AG20443 (cell line): ENCODE measurements at regions not wholly inside any gene's neighbourhood (a gene's known extent, or its start where the extent isn't known, plus 50 kb on each side); places are given as distances from the start of the nearest gene placed in this dataset.
"Not testable (repeated sequence)": the region's sequence is repeated elsewhere in the genome, so short reads cannot be mapped to it uniquely, and the experiment has no call there.

Experiments
- DNase-seq: peaks from one replicate; pipeline ENCODE4 v3.0.0; 2012; ENCODE audit warnings: low spot score, mixed read lengths

DNA sequence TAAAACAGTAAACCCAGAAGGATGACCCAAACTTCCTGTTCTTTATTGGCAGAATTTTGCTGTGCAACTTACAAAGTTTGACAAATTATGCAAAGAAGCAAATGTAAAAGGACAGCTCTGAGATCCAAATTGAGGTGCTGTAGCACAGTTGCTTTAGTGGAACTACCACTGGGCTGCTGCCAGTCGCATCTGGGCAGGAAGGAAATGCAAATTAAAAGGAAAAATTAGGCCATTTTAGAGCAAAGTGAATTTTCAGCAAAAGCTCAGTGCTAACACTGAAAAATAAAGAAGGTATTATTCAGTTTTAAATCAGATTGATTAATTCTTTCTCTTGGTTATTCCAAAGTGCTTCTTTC lies 104.5 kb downstream of the ZMAT3 start:
- DNase-seq: no peak

DNA sequence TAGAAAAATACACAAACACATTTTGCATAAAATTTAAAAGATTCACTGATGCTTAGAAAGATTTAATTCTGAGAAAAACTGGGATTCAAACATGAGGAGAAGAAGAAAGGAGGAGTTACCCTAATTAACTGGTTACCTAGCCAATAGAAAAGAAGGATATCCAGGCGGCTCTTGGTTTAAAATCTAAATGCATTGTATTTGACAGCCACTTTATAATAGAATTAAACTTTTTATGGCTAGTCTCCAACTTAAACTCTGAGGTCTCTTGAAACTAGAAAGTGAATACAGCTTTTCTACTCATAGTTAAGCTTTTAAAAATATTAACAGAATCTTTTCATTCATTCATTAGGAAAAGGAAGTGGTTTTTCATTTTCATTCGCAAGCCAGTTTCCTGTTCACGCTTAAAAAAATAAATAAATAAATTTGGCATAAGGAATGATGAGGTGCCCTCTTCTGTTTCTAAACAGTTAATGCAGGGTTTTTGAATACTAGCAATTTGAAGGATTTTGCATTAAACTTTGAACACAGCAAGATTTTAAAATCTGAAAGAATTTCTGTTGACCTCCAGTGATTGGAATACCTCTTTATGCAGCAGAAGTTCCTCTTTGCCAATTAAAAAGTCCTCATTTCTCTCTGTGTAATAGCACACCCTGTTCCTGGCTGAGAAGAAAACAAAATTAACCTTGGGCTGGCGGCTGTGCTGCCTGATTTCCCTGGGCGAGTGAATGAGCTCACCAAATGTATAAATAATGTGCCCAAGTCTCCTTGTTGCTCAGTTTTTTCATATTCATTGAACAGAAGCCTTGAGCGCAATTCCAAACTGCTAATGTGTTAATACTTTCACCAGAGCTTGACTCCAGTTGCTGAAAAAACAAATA lies 105.1 kb downstream of the ZMAT3 start:
- DNase-seq: peak; percentile 26

DNA sequence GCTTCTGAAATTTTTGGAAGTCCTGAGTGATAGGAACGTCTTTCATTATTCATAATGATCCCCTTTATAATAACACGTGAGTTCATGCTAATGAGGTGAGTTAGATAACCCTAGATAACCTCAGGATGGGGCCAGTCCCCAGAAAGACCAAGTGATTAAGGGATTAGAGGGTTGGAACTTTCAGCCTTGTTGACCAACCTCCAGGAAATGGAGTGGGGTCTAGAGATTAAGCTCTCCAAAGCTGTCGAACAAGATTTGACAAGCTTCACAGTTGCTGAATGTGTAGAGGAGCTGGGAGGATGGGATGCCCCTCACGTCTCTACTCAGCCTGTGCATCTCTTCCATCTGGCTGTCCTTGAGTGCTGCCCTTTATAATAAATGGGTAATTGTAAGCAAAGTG lies 107.1 kb downstream of the ZMAT3 start:
- DNase-seq: no peak

DNA sequence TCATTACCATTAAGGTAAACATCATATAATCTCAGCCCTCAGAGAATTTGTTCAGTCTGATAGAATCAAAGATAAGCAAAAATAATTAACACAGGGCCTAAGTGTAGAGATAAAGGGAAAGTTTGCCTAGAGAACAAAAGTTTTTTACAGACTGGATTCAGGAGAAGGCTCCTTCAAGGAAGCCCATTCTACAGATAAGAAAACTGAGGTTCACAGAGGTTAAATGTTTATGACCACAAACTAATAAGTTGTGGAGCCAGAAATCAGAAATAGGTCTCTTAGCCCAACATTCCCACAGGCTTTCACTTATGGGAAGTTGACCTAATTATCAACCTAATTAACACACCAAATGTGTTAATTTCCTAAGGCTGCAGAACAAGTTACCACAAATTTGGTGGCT lies 110.7 kb downstream of the ZMAT3 start:
- no peak for DNase-seq

DNA sequence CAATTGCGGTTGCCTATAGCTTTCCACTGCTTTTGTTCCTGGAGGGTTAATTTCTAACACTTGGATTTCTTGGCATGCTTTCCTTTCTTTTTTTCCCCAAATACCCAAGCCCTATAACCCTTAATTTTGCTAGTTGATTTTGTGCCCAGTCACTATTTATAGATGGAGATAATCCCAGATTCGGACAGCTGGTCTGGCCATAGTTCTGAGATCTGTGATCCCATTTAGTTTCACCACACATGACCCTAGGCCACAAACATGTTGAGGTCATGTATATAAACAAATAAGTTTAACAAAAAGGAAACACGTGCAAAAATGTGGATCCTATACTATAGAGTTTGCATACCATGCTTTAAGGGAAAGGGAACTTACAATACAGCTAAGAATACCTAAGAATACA lies 111.4 kb downstream of the ZMAT3 start:
- no peak for DNase-seq

DNA sequence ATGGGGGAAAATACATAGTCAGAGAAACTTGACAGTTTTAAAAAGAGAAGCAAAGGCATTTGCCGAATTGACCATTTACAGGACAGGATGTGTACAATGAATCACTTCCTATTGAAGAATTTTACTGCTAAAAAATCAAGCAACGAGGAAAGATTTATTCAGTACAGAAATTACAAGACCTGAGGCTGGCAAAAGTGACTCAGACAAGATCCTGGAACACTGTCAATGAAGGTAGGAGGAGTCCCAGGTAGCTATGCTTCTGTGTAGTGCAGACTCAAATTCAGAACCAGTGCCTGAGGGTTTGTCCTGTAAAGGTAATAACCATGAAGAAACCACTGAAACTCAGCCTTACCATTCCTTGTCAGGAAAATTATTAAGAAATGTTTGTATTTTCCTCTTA lies 120.9 kb downstream of the ZMAT3 start:
- no peak for DNase-seq

DNA sequence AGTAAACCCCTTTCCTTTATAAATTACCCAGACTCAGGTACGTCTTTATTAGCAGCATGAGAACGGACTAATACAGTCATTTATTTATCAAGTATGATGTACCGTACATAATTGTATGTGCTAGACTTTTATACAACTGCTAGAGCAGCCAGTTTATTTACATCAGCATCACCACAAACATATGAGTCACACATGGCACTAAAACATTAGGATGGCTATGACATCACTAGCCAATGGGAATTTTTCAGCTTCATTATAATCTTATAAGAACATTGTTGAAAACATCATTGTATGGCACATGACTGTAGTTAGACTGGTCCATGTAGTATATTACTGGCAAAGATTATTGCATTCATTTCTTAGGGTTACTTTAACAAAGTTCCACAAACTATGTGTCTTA lies 121.7 kb downstream of the ZMAT3 start:
- no peak for DNase-seq

DNA sequence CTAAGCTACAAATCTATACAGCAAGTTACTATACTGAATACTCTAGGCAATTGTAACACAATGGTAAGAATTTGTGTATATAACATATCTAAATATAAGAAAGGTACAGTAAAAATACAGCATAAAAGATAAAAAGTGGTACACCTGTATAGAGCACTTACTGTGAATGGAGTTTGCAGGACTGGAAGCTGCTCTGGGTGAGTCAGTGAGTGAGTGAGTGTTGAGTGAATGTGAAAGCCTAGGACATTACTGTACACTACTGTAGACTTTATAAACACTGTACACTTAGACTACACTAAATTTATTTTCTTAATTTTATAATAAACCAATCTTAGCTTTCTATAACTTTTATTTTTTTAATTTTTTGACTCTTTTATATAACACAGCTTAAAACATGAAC lies 123.1 kb downstream of the ZMAT3 start:
- DNase-seq: no peak

DNA sequence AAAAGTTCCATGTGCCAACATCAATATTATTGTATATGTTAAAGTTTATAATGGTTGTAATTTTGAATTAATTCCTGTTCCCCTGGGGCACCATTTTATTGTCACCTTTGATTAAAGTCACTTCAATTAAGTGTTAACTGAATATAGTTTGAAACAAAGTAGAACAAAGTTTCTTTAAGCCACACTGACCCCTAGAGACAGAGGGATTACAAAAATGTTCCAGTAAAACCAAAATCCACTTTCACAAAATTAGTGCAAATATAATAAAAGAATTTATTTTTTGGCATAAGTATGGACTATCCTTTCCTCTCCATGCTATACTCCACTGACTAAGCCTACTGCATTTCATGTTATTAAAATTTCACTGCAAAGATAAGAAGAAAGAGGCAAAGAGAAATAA lies 123.9 kb downstream of the ZMAT3 start:
- no peak for DNase-seq

DNA sequence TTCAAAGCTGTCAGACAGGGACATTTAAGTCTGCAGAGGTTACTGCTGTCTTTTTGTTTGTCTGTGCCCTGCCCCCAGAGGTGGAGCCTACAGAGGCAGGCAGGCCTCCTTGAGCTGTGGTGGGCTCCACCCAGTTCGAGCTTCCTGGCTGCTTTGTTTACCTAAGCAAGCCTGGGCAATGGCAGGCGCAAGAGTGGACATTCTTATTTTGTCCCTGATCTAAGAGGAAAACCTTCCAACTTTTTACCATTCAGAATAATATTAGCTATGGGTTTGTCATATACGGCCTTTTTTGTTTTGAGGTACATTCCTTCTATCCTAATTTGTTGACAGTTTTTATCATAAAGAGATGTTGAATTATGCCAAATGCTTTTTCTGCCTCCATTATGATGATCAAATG lies 129.3 kb downstream of the ZMAT3 start:
- not testable (repeated sequence) for DNase-seq

DNA sequence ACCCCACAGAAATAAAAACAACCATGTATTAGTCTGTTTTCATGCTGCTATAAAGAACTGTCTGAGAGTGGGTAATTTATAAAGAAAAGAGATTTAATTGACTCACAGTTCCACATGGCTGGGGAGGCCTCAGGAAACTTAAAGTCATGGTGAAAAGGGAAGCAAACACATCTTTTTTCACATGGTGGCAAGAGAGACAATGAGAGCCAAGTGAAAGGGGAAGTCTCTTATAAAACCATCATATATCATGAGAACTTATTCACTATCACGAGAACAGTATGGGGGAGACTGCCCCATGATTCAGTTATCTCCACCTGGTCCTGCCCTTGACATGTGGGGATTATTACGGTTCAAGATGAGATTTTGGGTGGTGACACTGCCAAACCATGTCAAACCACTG lies 141.5 kb downstream of the ZMAT3 start:
- no peak for DNase-seq

DNA sequence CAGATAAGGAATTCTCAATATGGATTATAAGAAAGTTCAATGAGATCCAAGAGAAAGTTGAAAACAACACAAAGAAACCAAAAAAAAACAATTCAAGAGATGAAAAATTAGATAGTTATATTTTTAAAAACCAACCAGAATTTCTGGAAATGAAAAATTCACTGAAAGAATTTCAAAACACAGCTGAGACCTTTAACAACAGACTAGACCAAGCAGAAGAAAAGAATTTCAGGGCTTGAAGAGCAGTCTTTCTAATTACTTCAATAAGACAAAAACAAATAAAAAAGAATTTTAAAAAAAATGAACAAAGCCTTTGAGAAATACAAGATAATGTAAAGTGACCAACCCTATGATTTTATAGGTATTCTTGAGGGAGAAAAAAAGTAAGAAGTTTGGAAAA lies 155.4 kb downstream of the ZMAT3 start:
- no peak for DNase-seq

DNA sequence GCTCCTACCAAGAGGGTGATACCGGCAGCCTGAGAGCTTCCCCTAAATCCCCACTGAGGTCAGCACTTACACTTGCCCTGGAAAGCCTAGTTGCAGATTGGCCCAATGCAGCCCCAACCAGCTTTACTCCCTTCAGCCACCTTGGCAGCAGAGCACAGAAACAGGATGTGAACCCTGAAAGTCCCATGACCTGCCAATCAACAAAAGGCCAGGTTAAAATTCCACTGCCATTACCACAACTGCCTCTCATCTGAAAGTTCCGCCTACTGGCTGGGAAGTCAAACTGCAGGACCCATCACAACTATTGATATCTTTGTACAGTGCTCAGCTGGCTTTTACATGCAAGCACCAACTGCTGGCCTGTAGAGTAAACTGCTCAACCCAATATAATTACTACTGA lies 156.2 kb downstream of the ZMAT3 start:
- DNase-seq: no peak

DNA sequence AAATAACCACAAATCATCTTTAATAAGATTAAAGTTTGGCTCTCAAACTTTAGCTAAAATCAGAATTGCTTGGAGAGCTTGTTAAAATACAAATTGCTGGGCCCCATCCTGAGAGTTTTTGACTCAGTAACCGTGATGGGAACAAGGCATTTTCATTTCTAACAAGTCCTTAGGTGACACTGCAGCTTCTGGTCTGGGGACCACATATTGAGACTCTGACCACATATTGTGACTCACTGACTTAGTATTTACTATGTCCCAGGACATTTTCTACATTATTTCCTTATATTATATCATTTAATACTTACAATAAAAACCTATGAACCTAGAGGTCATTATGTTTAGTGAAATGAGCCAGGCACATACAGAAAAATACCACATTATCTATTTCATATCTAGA lies 164.5 kb downstream of the ZMAT3 start:
- no peak for DNase-seq

DNA sequence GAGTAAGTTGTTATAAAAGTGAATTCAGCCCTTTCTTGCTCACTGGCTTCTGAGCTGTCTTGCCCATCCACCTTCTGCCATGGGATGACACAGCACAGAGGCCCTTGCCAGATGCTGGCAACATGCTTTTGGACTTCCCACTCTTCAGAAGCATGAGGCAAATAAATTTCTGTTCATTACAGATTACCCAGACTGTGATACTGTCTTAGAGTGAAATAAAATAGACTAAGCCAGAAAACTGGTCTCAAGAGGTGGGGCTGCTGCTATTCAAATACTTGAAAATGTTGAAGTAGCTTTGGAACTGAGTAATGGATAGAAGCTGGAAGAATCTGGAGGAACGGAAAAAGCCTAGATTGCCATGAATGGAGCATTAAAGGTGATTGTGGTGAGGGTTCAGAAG lies 170.4 kb downstream of the ZMAT3 start:
- no peak for DNase-seq

DNA sequence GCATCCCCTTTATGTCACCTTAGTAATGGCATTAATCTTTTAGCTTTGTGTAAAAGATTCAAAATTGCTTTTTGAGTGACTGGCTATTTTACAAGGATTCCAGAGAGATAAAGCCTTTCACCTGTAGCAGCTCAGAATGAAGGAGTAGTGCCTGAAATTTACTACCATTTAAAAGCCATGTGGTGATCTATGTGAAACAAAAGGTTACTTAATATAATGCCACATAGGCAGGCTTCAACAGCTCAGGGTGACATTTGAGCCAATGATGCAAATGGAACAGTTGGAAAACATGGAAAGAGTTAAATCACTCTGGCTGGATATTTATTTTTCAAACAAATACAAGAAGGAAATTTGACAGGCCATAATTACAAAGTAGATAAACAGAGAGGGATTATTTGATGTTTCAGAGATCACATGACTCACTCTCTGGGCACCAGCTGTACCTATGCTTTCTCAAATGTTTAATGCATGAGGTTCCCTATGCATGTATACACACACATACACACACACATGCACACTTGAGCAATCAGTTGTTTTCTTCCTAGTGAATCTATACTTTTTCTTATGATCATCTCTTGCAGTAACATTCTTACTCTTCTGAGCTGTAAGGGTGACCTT lies 171.5 kb downstream of the ZMAT3 start:
- no peak for DNase-seq

DNA sequence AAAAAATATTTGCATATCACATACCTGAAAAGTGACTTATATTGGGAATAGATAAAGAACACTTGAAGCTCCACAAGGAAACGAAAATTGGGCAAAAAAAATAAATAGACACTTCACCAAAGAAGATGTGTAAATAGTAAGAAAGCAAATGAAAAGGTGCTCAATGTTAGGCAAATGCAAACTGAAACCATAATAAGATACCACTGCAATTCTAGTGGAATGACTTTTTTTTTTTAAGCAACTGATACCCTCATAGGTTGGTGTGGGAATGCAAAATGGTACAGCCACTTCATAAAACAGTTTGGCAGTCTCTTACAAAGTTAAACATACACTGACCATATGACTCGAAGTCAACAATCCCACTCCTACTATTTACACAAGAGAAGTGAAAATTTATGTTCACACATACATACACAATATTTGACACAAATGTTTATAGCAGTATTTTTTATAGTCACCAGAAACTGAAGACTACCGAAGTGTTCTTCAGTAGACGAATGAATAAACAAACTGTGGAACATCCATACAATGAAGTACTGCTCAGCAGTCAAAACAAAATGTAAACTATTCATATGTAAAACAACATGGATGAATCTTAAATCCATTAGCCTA lies 176.3 kb downstream of the ZMAT3 start:
- no peak for DNase-seq
